WTC11 (cell line): ENCODE measurements at regions not wholly inside any gene's neighbourhood (a gene's known extent, or its start where the extent isn't known, plus 50 kb on each side); places are given as distances from the start of the nearest gene placed in this dataset.

Source experiments
- ATAC-seq: fragments of 200-7000 bp; cut with Tn5 transposase; 2 replicates; pipeline ENCODE4 v1.10.0; 2021; ENCODE audit warnings: mild to moderate bottlenecking, moderate library complexity
- CTCF ChIA-PET: fragments of 300-600 bp; sonication (Branson Sonifier 250); formaldehyde crosslinking; loops from one replicate; lab custom pipeline; 2021; ENCODE audit warnings: antibody characterized with exemption; lab: Charles Lee
- POLR2A ChIA-PET: fragments of 350-600 bp; sonication (Branson Sonifier 250); formaldehyde crosslinking; loops from one replicate; lab custom pipeline; 2021; ENCODE audit warnings: antibody characterized with exemption; lab: Charles Lee
- DNase-seq: peaks from one replicate; pipeline ENCODE4 v3.0.0; 2021; ENCODE audit warnings: low spot score
- H3K27ac Mint-ChIP-seq: 2 replicates; pipeline ENCODE4 v1.8.0; 2021; ENCODE audit warnings: mixed read lengths
- H3K27me3 Mint-ChIP-seq: 2 replicates; pipeline ENCODE4 v1.8.0; 2021; ENCODE audit warnings: low read depth, mild to moderate bottlenecking, moderate library complexity, mixed read lengths
- H3K36me3 Mint-ChIP-seq: 2 replicates; pipeline ENCODE4 v1.8.0; 2021; ENCODE audit warnings: mixed read lengths
- H3K4me1 Mint-ChIP-seq: 2 replicates; pipeline ENCODE4 v1.8.0; 2022; ENCODE audit warnings: mixed read lengths
- H3K4me3 Mint-ChIP-seq: 2 replicates; pipeline ENCODE4 v1.8.0; 2021; ENCODE audit warnings: mild to moderate bottlenecking, moderate library complexity, mixed read lengths
- H3K9me3 Mint-ChIP-seq: 2 replicates; pipeline ENCODE4 v1.8.0; 2021; ENCODE audit warnings: mixed read lengths
- CBFB ChIP-seq: sonication (generic); formaldehyde crosslinking; IDR thresholded peaks from 2 replicates; pipeline ENCODE4 v1.8.1; 2022; ENCODE audit warnings: mild to moderate bottlenecking, low read depth, missing genetic modification reagents
- CDX4 ChIP-seq: fragments of 250-450 bp; sonication (Bioruptor Pico); IDR thresholded peaks from 2 replicates; pipeline ENCODE4 v1.9.0; 2021; ENCODE audit warnings: moderate library complexity, mild to moderate bottlenecking, inconsistent platforms, borderline replicate concordance
- GABPB1 ChIP-seq: sonication (generic); formaldehyde crosslinking; IDR thresholded peaks from 2 replicates; pipeline ENCODE4 v1.8.1; 2023; ENCODE audit warnings: mild to moderate bottlenecking, missing genetic modification reagents
- IRF1 ChIP-seq: sonication (generic); formaldehyde crosslinking; IDR thresholded peaks from 2 replicates; pipeline ENCODE4 v1.8.0; 2023; ENCODE audit warnings: missing genetic modification reagents
- MYBL2 ChIP-seq: sonication (generic); formaldehyde crosslinking; IDR thresholded peaks from 2 replicates; pipeline ENCODE4 v1.8.1; 2023; ENCODE audit warnings: mild to moderate bottlenecking, moderate library complexity, missing genetic modification reagents
- PREB ChIP-seq: sonication (generic); formaldehyde crosslinking; IDR thresholded peaks from 2 replicates; pipeline ENCODE4 v1.8.1; 2022; ENCODE audit warnings: mild to moderate bottlenecking, missing genetic modification reagents, moderate library complexity, borderline replicate concordance
- RELA ChIP-seq: sonication (generic); formaldehyde crosslinking; IDR thresholded peaks from 2 replicates; pipeline ENCODE4 v1.8.1; 2022; ENCODE audit warnings: missing genetic modification reagents, mild to moderate bottlenecking, borderline replicate concordance
- SMAD3 ChIP-seq: sonication (generic); formaldehyde crosslinking; IDR thresholded peaks from 2 replicates; pipeline ENCODE4 v1.8.0; 2022; ENCODE audit warnings: missing genetic modification reagents, mild to moderate bottlenecking, borderline replicate concordance
- SMAD4 ChIP-seq: sonication (generic); formaldehyde crosslinking; IDR thresholded peaks from 2 replicates; pipeline ENCODE4 v1.8.0; 2022; ENCODE audit warnings: mild to moderate bottlenecking, missing genetic modification reagents
- SP1 ChIP-seq: sonication (generic); formaldehyde crosslinking; conservative IDR thresholded peaks from 2 replicates; pipeline ENCODE4 v1.8.1; 2022; ENCODE audit warnings: missing genetic modification reagents
- TEAD1 ChIP-seq: sonication (generic); formaldehyde crosslinking; IDR thresholded peaks from 2 replicates; pipeline ENCODE4 v1.8.0; 2022; ENCODE audit warnings: mild to moderate bottlenecking, missing genetic modification reagents
- USF2 ChIP-seq: sonication (generic); formaldehyde crosslinking; IDR thresholded peaks from 2 replicates; pipeline ENCODE4 v1.8.1; 2023; ENCODE audit warnings: mild to moderate bottlenecking, missing genetic modification reagents, moderate library complexity
- ZNF281 ChIP-seq: sonication (generic); formaldehyde crosslinking; IDR thresholded peaks from 2 replicates; pipeline ENCODE4 v1.8.0; 2023; ENCODE audit warnings: mild to moderate bottlenecking, missing genetic modification reagents
- ZNF396 ChIP-seq: fragments of 250-450 bp; sonication (Bioruptor Pico); IDR thresholded peaks from 2 replicates; pipeline ENCODE4 v1.8.0; 2021; ENCODE audit warnings: mild to moderate bottlenecking, moderate library complexity, borderline replicate concordance
- TF ChIP-seq, protein P1 (sequence below): sonication (generic); formaldehyde crosslinking; conservative IDR thresholded peaks from 2 replicates; pipeline ENCODE4 v1.8.1; 2023; ENCODE audit warnings: mild to moderate bottlenecking, low read depth, missing genetic modification reagents, moderate library complexity
- TF ChIP-seq, protein P2 (sequence below): fragments of 250-450 bp; sonication (Bioruptor Pico); IDR thresholded peaks from 2 replicates; pipeline ENCODE4 v1.9.0; 2021; ENCODE audit warnings: mild to moderate bottlenecking, borderline replicate concordance
- TF ChIP-seq, protein P3 (sequence below): sonication (generic); formaldehyde crosslinking; IDR thresholded peaks from 2 replicates; pipeline ENCODE4 v1.8.1; 2023; ENCODE audit warnings: mild to moderate bottlenecking, missing genetic modification reagents, moderate library complexity
- TF ChIP-seq, protein P4 (sequence below): fragments of 250-450 bp; sonication (Bioruptor Pico); IDR thresholded peaks from 2 replicates; pipeline ENCODE4 v1.8.0; 2021; ENCODE audit warnings: mild to moderate bottlenecking

DNA sequence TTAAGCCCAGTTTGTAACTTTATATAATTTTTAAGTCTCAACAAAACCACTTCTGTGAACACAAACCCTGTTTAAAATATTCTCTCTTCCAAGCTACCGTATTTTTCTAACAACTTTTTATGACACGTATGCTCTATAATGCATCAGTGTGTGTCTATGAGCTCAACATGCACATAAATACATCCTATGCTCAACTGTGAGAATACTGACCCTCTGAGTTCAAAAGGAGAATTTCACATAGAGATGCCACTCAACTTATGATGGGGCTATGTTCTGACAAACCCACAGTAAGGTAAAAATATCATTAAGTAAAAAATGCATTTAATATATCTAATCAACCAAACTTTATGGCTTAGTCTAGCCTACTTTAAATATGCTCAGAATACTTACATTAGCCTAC, 1139.7 kb upstream of the SPRY2 start (continued):
- TF ChIP-seq SMAD3 (CRISPR knock-in tag) (no peak), USF2 (no peak), SP1 (no peak), IRF1 (CRISPR knock-in tag) (no peak), CBFB (CRISPR knock-in tag) (no peak), SMAD4 (no peak)
- TF ChIP-seq, protein P1, sequence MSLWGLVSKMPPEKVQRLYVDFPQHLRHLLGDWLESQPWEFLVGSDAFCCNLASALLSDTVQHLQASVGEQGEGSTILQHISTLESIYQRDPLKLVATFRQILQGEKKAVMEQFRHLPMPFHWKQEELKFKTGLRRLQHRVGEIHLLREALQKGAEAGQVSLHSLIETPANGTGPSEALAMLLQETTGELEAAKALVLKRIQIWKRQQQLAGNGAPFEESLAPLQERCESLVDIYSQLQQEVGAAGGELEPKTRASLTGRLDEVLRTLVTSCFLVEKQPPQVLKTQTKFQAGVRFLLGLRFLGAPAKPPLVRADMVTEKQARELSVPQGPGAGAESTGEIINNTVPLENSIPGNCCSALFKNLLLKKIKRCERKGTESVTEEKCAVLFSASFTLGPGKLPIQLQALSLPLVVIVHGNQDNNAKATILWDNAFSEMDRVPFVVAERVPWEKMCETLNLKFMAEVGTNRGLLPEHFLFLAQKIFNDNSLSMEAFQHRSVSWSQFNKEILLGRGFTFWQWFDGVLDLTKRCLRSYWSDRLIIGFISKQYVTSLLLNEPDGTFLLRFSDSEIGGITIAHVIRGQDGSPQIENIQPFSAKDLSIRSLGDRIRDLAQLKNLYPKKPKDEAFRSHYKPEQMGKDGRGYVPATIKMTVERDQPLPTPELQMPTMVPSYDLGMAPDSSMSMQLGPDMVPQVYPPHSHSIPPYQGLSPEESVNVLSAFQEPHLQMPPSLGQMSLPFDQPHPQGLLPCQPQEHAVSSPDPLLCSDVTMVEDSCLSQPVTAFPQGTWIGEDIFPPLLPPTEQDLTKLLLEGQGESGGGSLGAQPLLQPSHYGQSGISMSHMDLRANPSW (CRISPR knock-in tag): no peak

DNA sequence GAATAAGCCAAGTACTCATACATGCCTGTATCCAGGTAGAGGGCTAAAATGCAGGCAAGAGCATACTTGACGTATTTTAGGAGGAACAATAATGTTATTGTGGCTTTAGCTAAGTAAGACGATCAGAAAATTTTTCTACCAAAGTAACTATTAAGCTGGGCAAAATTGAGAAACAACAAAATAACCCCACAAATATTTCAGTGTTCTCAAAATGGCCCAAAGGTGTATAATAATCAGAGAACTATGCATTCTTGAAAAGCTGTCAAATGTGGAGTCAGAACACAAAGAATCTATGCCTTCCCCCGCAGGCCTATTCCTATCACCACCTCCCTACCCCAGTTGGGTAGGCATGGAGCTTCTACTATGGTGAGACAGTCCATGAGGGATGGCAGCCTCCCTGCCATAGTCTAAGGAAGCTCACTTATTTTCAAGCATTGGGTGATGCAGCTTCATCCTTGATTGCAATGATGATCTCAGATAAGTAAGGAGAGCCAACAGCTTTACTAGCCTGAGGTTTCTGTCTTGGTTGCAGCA, 1132.5 kb upstream of the SPRY2 start:
- ChIA-PET POLR2A (no interaction called here), CTCF (interaction anchor here (1.6 kb wide), 1 partner anchor 14 kb away, joined by 8 read pairs; no protein-coding TSS in a partner anchor)
- no peak for ATAC-seq
- Mint-ChIP-seq H3K9me3 (no peaks in the 10 kb centered on the region), H3K4me3 (no peak overlapping the region), H3K36me3 (no peaks in the 10 kb centered on the region), H3K27me3 (no peaks in the 10 kb centered on the region), H3K4me1 (no peaks in the 10 kb centered on the region), H3K27ac (no peak overlapping the region)
- no peak for TF ChIP-seq ZNF396 (CRISPR knock-in tag)
- TF ChIP-seq, protein P2, sequence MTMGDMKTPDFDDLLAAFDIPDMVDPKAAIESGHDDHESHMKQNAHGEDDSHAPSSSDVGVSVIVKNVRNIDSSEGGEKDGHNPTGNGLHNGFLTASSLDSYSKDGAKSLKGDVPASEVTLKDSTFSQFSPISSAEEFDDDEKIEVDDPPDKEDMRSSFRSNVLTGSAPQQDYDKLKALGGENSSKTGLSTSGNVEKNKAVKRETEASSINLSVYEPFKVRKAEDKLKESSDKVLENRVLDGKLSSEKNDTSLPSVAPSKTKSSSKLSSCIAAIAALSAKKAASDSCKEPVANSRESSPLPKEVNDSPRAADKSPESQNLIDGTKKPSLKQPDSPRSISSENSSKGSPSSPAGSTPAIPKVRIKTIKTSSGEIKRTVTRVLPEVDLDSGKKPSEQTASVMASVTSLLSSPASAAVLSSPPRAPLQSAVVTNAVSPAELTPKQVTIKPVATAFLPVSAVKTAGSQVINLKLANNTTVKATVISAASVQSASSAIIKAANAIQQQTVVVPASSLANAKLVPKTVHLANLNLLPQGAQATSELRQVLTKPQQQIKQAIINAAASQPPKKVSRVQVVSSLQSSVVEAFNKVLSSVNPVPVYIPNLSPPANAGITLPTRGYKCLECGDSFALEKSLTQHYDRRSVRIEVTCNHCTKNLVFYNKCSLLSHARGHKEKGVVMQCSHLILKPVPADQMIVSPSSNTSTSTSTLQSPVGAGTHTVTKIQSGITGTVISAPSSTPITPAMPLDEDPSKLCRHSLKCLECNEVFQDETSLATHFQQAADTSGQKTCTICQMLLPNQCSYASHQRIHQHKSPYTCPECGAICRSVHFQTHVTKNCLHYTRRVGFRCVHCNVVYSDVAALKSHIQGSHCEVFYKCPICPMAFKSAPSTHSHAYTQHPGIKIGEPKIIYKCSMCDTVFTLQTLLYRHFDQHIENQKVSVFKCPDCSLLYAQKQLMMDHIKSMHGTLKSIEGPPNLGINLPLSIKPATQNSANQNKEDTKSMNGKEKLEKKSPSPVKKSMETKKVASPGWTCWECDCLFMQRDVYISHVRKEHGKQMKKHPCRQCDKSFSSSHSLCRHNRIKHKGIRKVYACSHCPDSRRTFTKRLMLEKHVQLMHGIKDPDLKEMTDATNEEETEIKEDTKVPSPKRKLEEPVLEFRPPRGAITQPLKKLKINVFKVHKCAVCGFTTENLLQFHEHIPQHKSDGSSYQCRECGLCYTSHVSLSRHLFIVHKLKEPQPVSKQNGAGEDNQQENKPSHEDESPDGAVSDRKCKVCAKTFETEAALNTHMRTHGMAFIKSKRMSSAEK: no peak
- TF ChIP-seq, protein P3, sequence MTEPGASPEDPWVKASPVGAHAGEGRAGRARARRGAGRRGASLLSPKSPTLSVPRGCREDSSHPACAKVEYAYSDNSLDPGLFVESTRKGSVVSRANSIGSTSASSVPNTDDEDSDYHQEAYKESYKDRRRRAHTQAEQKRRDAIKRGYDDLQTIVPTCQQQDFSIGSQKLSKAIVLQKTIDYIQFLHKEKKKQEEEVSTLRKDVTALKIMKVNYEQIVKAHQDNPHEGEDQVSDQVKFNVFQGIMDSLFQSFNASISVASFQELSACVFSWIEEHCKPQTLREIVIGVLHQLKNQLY (CRISPR knock-in tag): no peak
- TF ChIP-seq, protein P4, sequence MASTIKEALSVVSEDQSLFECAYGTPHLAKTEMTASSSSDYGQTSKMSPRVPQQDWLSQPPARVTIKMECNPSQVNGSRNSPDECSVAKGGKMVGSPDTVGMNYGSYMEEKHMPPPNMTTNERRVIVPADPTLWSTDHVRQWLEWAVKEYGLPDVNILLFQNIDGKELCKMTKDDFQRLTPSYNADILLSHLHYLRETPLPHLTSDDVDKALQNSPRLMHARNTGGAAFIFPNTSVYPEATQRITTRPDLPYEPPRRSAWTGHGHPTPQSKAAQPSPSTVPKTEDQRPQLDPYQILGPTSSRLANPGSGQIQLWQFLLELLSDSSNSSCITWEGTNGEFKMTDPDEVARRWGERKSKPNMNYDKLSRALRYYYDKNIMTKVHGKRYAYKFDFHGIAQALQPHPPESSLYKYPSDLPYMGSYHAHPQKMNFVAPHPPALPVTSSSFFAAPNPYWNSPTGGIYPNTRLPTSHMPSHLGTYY (CRISPR knock-in tag): no peak
- TF ChIP-seq CDX4 (CRISPR knock-in tag): no peak
- TF ChIP-seq TEAD1: no peak
- TF ChIP-seq GABPB1 (CRISPR knock-in tag): no peak
- no peak for TF ChIP-seq ZNF281 (CRISPR knock-in tag)
- no peak for TF ChIP-seq MYBL2 (CRISPR knock-in tag)
- no peak for TF ChIP-seq PREB (CRISPR knock-in tag)
- no peak for TF ChIP-seq RELA (CRISPR knock-in tag)
- no peak for DNase-seq
